Panc1 (cell line): ENCODE measurements at regions not wholly inside any gene's neighbourhood (a gene's known extent, or its start where the extent isn't known, plus 50 kb on each side); places are given as distances from the start of the nearest gene placed in this dataset.

Experiments
- ATAC-seq: fragments of 200-7000 bp; cut with Tn5 transposase; 2 replicates; pipeline ENCODE4 v1.9.1; 2020; ENCODE audit warnings: mild to moderate bottlenecking, moderate library complexity
- BruUV-seq: library from RNA; stranded (reverse); fragments of 400-500 nt; replicated peaks from 2 replicates; lab custom pipeline; 2021; lab: Mats Ljungman, UMichigan
- CTCF ChIA-PET: fragments of 300-600 bp; sonication (Branson Sonifier 250); formaldehyde crosslinking; loops from one replicate; lab custom pipeline; 2022; ENCODE audit warnings: antibody characterized with exemption; lab: Charles Lee
- POLR2A ChIA-PET: fragments of 300-600 bp; sonication (Branson Sonifier 250); formaldehyde crosslinking; loops from one replicate; lab custom pipeline; 2022; ENCODE audit warnings: antibody characterized with exemption; lab: Charles Lee
- DNase-seq: peaks from one replicate; pipeline ENCODE4 v3.0.0-alpha.2; 2010; ENCODE audit warnings: low read depth, low spot score
- H3K27ac ChIP-seq: 2 replicates; pipeline ENCODE4 v1.5.1; 2011; ENCODE audit warnings: mild to moderate bottlenecking, low read length, inconsistent platforms
- H3K27me3 ChIP-seq: fragments of 200-500 bp; sonication (Bioruptor generic); 2 replicates; pipeline ENCODE4 v1.6.0; 2014; ENCODE audit warnings: low read length, inconsistent platforms; ENCODE audit not compliant: control insufficient read depth, insufficient read depth
- H3K36me3 ChIP-seq: fragments of 200-500 bp; sonication (Bioruptor generic); 2 replicates; pipeline ENCODE4 v1.5.1; 2014; ENCODE audit warnings: inconsistent platforms, mild to moderate bottlenecking, low read length, moderate library complexity; ENCODE audit not compliant: control insufficient read depth, insufficient read depth
- H3K4me1 ChIP-seq: 2 replicates; pipeline ENCODE4 v1.5.1; 2011; ENCODE audit warnings: inconsistent platforms, mild to moderate bottlenecking, low read length, moderate library complexity; ENCODE audit not compliant: control insufficient read depth, insufficient read depth
- H3K4me3 ChIP-seq, 2 experiments: 2 replicates each; pipeline ENCODE4 v1.5.1; 2011 to 2012; ENCODE audit warnings: low read depth in 2 of 2, low read length in 2 of 2, mild to moderate bottlenecking in 2 of 2, inconsistent platforms in 1 of 2, moderate library complexity in 1 of 2
- H3K9me3 ChIP-seq: fragments of 200-500 bp; sonication (Bioruptor generic); 2 replicates; pipeline ENCODE4 v1.5.1; 2014; ENCODE audit warnings: low read depth, mild to moderate bottlenecking, inconsistent platforms, low read length, moderate library complexity; ENCODE audit not compliant: control insufficient read depth, insufficient read depth
- POLR2AphosphoS5 ChIP-seq: IDR thresholded peaks from 2 replicates; pipeline ENCODE4 v1.6.1; 2012; ENCODE audit warnings: mild to moderate bottlenecking, low read depth, low read length, moderate library complexity
- REST ChIP-seq, 2 experiments: IDR thresholded peaks; 2 replicates each; pipeline ENCODE4 v1.6.1; 2011 to 2012; ENCODE audit warnings: low read depth in 2 of 2, control low read depth in 1 of 2, low read length in 1 of 2, mild to moderate bottlenecking in 1 of 2, moderate library complexity in 1 of 2; ENCODE audit not compliant: insufficient read depth in 1 of 2
- SIN3A ChIP-seq: IDR thresholded peaks from 2 replicates; pipeline ENCODE4 v1.6.1; 2012; ENCODE audit warnings: low read depth, mild to moderate bottlenecking, low read length, moderate library complexity, borderline replicate concordance; ENCODE audit not compliant: insufficient read depth
- TCF7L2 ChIP-seq: IDR thresholded peaks from 2 replicates; pipeline ENCODE4 v1.6.1; 2011; ENCODE audit warnings: mild to moderate bottlenecking, low read depth, low read length, inconsistent platforms
- in situ Hi-C: cut with HindIII; loops from 2 replicates; pipeline ENCODE4 v1.10.0; 2016; ENCODE audit warnings: low sequenced_read_pairs, low pct_unique_long_range_greater_than_20kb
- intact Hi-C: fragments of 100-400 bp; cut with micrococcal nuclease; formaldehyde crosslinking; loops from one replicate; pipeline ENCODE4 v1.10.0; 2022; ENCODE audit not compliant: unreplicated experiment
- TF ChIP-seq, protein P1 (sequence below): fragments of 450-650 bp; IDR thresholded peaks from 2 replicates; pipeline ENCODE4 v1.5.1; 2017; ENCODE audit warnings: mild to moderate bottlenecking

GRCh38 chr4:131459430-131460101, 1689.5 kb upstream of the PCDH10 start:
- Histone ChIP-seq H3K9me3 (no peaks in the 10 kb centered on the region), H3K36me3 (no peaks in the 10 kb centered on the region), H3K4me3 (no peak overlapping the region), H3K27ac (no peak overlapping the region), H3K27me3 (no peaks in the 10 kb centered on the region), H3K4me1 (no peaks in the 10 kb centered on the region)
- ATAC-seq (no peak), DNase-seq (no peak)
- TF ChIP-seq SIN3A (no peak), POLR2AphosphoS5 (no peak), TCF7L2 (no peak), REST (IDR thresholded peaks at IDR 0.05; ENCODE audit: insufficient read depth in 1 of 2, low read depth in 2 of 2, low read length in 1 of 2) (no peak)
- TF ChIP-seq, protein P1, sequence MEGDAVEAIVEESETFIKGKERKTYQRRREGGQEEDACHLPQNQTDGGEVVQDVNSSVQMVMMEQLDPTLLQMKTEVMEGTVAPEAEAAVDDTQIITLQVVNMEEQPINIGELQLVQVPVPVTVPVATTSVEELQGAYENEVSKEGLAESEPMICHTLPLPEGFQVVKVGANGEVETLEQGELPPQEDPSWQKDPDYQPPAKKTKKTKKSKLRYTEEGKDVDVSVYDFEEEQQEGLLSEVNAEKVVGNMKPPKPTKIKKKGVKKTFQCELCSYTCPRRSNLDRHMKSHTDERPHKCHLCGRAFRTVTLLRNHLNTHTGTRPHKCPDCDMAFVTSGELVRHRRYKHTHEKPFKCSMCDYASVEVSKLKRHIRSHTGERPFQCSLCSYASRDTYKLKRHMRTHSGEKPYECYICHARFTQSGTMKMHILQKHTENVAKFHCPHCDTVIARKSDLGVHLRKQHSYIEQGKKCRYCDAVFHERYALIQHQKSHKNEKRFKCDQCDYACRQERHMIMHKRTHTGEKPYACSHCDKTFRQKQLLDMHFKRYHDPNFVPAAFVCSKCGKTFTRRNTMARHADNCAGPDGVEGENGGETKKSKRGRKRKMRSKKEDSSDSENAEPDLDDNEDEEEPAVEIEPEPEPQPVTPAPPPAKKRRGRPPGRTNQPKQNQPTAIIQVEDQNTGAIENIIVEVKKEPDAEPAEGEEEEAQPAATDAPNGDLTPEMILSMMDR: no peak
- POLR2A ChIA-PET: no interaction called here
- intact Hi-C loops: no loop called here
- BruUV-seq: no TSS peak
- in situ Hi-C loops: no loop called here
- CTCF ChIA-PET: no interaction called here

GRCh38 chr4:131470360-131470759, 1678.7 kb upstream of the PCDH10 start:
- TF ChIP-seq POLR2AphosphoS5: no peak
- no peak for TF ChIP-seq REST (IDR thresholded peaks at IDR 0.05; ENCODE audit: insufficient read depth in 1 of 2, low read depth in 2 of 2, low read length in 1 of 2)
- H3K36me3 ChIP-seq: no peaks in the 10 kb centered on the region
- ATAC-seq: no peak
- no peak overlapping the region for H3K27ac ChIP-seq
- no peaks in the 10 kb centered on the region for H3K27me3 ChIP-seq
- CTCF ChIA-PET: no interaction called here
- no peak overlapping the region for H3K4me3 ChIP-seq
- H3K4me1 ChIP-seq: no peaks in the 10 kb centered on the region
- DNase-seq: no peak
- intact Hi-C loops: no loop called here
- in situ Hi-C loops: no loop called here
- no peaks in the 10 kb centered on the region for H3K9me3 ChIP-seq
- BruUV-seq: no TSS peak
- POLR2A ChIA-PET: no interaction called here
